Fibroblast of villous mesenchyme (primary cell): ENCODE measurements at regions not wholly inside any gene's neighbourhood (a gene's known extent, or its start where the extent isn't known, plus 50 kb on each side); places are given as distances from the start of the nearest gene placed in this dataset.
A peak's percentile ranks its signal among the peaks of the same experiment; 100 is the strongest.

Experiments
- DNase-seq: peaks from one replicate; pipeline ENCODE4 v3.0.0-alpha.2; 2010; ENCODE audit warnings: low read depth
- H3K4me3 ChIP-seq: 2 replicates; pipeline ENCODE4 v1.5.1; 2011; ENCODE audit warnings: low read depth, mild to moderate bottlenecking, low read length
- CTCF ChIP-seq: IDR thresholded peaks from 2 replicates; pipeline ENCODE4 v1.5.1; 2012; ENCODE audit warnings: low read depth, mild to moderate bottlenecking, low read length; ENCODE audit not compliant: insufficient read depth

GRCh38 chr4:38396091-38396490, 267.9 kb upstream of the KLF3 start:
- H3K4me3 ChIP-seq = no peak overlapping the region
- no peak for DNase-seq
- no peak for TF ChIP-seq CTCF

GRCh38 chr4:38396845-38397547, 267.0 kb upstream of the KLF3 start:
- DNase-seq = no peak
- no peak overlapping the region for H3K4me3 ChIP-seq
- TF ChIP-seq CTCF = no peak

- no peak for TF ChIP-seq CTCF
- peak; percentile 50 for DNase-seq
- H3K4me3 ChIP-seq = no peak overlapping the region
These were observed 263.1 kb upstream of the KLF3 start for GRCh38 chr4:38400946-38401345.

GRCh38 chr4:38406243-38406642, 257.8 kb upstream of the KLF3 start:
- no peak for TF ChIP-seq CTCF
- DNase-seq = no peak
- no peak overlapping the region for H3K4me3 ChIP-seq

- no peak overlapping the region for H3K4me3 ChIP-seq
- no peak for DNase-seq
- no peak for TF ChIP-seq CTCF
These were observed 254.1 kb upstream of the KLF3 start for GRCh38 chr4:38409852-38410251.

- H3K4me3 ChIP-seq = no peak overlapping the region
- no peak for DNase-seq
- no peak for TF ChIP-seq CTCF
These were observed 252.9 kb upstream of the KLF3 start for GRCh38 chr4:38411092-38411491.

GRCh38 chr4:38411981-38412536, 251.9 kb upstream of the KLF3 start:
- no peak overlapping the region for H3K4me3 ChIP-seq
- TF ChIP-seq CTCF = no peak
- no peak for DNase-seq
